ENCODE measurements at regions not wholly inside any gene's neighbourhood (a gene's known extent, or its start where the extent isn't known, plus 50 kb on each side); places are given as distances from the start of the nearest gene placed in this dataset.

DNA sequence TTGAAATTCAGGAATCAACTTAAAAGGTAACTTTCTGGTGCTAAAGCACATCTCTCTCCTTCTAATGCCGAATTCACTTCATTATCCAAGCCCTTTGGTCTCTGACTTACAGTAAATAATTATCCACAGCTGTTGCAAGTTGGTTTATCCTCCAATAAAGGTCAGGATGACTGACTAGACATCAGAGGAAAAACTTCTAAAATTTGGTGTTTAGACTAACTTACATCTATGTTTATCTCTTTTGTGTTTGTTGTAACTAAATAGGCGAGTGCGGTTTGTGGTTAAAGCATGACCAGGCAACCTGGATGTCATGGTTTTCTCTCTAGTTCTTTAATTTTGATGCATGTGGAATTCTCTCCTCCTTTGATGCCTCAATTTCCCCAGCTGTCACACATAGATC, 237.4 kb upstream of the LRTM1 start:
- no peaks in the 10 kb centered on the region for H3K4me1 Mint-ChIP-seq (ENCODE audit: low read depth)
- intact Hi-C loops (cut with micrococcal nuclease): no loop called here
- no peak overlapping the region for H3K27ac Mint-ChIP-seq
- no peak overlapping the region for H3K4me3 Mint-ChIP-seq
- H3K27me3 Mint-ChIP-seq (ENCODE audit: low read depth): no peaks in the 10 kb centered on the region
- CTCF ChIA-PET: no interaction called here
- no peaks in the 10 kb centered on the region for H3K9me3 Mint-ChIP-seq
- DNase-seq: no peak
- no peaks in the 10 kb centered on the region for H3K36me3 Mint-ChIP-seq (ENCODE audit: low read depth)

DNA sequence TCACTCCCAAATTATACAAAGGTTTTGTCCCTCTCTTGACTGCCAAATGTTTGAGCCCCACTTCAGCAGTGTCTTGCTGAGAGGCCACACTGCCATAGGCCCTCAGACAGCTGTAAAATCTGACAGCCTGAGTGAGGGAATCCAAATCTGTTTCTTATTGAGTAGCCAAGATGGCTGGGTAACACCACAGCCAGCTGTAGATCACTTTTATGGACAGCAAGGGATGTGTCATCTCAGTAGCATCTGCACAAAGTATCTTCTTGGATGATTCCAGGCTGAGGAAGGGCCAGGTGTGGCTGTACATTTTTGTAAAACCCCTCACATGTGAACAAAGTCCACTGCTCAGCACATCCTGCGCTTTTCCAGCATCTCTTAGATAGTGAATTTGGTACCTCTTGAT, 237.0 kb upstream of the LRTM1 start:
- Mint-ChIP-seq H3K27me3 (ENCODE audit: low read depth) (no peaks in the 10 kb centered on the region), H3K36me3 (ENCODE audit: low read depth) (no peaks in the 10 kb centered on the region), H3K4me1 (ENCODE audit: low read depth) (no peaks in the 10 kb centered on the region), H3K4me3 (no peak overlapping the region), H3K27ac (no peak overlapping the region), H3K9me3 (no peaks in the 10 kb centered on the region)
- CTCF ChIA-PET: no interaction called here
- intact Hi-C loops (cut with micrococcal nuclease): no loop called here
- DNase-seq: no peak

DNA sequence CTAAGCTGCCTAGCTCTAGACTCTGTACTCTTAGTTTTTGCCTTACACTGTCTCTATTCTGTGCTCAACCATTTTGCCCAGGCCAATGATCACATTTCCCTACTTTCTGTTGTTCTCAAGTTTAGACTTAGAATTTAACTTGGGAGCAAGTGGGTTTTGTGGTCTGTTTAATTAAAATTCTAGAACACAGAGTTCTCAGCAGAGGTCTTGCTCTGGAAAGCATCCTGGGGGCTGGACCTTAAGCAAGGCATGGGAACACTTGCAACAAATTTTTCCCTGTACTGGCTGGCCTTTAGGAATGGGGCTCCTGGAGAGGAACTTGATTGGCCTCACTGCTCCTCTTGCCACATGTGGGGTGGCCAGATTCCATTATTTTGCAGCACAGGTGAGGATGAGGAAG, 236.3 kb upstream of the LRTM1 start:
- Mint-ChIP-seq H3K4me1 (ENCODE audit: low read depth) (no peaks in the 10 kb centered on the region), H3K9me3 (peaks cover 2% of the 10 kb centered on the region), H3K27ac (no peak overlapping the region), H3K27me3 (ENCODE audit: low read depth) (no peaks in the 10 kb centered on the region), H3K36me3 (ENCODE audit: low read depth) (no peaks in the 10 kb centered on the region), H3K4me3 (no peak overlapping the region)
- intact Hi-C loops (cut with micrococcal nuclease): no loop called here
- CTCF ChIA-PET: no interaction called here
- no peak for DNase-seq

DNA sequence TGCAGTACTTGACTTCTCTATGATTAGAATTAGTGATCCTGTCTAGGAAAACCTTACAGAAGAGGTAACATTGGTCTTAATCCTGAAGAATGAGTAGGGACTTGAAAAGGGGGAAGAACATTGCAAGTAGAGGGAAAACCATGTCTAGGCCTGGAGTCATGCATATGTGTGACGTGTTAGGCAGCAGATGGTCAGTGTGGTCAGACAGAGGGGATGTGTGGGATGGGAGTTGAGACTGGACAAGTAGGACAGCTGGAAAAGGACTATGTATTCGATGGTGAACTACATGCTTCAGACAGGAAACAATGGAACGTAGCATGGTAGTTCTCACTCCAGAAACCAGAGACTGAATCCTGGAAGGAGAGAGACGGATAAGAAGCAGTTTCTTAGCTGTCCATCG, 235.6 kb upstream of the LRTM1 start:
- intact Hi-C loops (cut with micrococcal nuclease): no loop called here
- CTCF ChIA-PET: no interaction called here
- H3K4me1 Mint-ChIP-seq (ENCODE audit: low read depth): no peaks in the 10 kb centered on the region
- DNase-seq: no peak
- no peak overlapping the region for H3K4me3 Mint-ChIP-seq
- no peak overlapping the region for H3K27ac Mint-ChIP-seq
- no peaks in the 10 kb centered on the region for H3K27me3 Mint-ChIP-seq (ENCODE audit: low read depth)
- no peaks in the 10 kb centered on the region for H3K36me3 Mint-ChIP-seq (ENCODE audit: low read depth)
- peaks cover 2% of the 10 kb centered on the region for H3K9me3 Mint-ChIP-seq

DNA sequence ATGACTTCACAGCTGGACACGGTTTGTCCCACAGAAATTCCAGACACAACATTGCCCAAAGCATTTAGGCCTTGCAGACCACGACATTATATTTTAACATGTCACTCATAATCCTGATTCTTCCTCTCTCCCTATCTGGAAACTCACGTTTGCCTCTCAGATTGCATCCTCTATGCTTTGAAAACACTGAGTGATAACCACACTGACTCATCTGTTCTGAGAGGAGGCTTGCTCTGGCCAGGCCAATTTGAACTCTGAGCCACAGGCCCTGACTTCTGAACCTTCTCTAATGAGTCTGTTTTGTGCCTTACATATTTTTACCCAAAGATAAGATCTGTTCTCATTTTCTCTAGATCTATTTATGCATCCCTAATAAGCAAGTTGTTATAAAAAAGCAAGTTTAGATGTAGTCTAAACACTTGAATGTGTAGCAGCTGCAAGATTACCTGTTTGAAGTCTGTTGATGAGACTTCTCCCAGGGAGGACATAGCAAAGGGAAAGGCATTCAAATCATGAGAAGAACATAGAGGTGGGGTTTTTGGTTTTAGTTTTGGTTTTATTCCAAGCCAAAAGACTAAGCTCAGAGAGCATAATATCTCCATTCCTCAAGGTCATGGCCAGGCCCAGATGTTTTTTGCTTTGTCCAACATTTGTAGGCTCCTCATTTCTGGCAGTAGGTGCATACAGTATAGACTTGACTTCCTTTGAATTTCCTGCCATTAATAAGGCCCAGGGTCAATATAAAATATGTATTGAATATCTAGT, 234.4 kb upstream of the LRTM1 start:
- Mint-ChIP-seq H3K27me3 (ENCODE audit: low read depth) (no peaks in the 10 kb centered on the region), H3K27ac (no peak overlapping the region)

DNA sequence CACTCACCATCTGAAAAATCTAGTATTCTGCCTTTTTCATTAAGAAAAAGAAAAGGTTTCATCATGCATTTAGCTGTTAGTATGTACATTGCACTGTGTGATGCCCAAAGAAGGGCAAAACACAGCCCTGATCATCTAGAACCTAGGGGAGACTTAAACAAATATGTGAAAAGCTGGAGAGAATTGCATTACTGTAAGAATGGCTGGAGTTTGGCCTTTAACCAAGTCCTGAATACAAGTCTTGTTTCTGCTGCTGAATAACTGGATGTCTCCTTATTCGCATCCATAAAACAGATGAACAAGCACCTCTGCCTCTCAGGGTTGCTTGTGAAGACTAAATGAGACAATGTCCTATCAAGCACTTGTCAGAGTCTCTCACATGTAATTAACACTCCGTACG, 233.4 kb upstream of the LRTM1 start:
- H3K9me3 Mint-ChIP-seq: peaks cover 4% of the 10 kb centered on the region
- intact Hi-C loops (cut with micrococcal nuclease): no loop called here
- CTCF ChIA-PET: no interaction called here

More for the DNA sequence above, 234.4 kb upstream of the LRTM1 start:
- intact Hi-C loops (cut with micrococcal nuclease): no loop called here
- Mint-ChIP-seq H3K4me1 (ENCODE audit: low read depth) (no peaks in the 10 kb centered on the region), H3K9me3 (peaks cover 2% of the 10 kb centered on the region), H3K36me3 (ENCODE audit: low read depth) (no peaks in the 10 kb centered on the region), H3K4me3 (no peak overlapping the region)
- CTCF ChIA-PET: no interaction called here
- no peak for DNase-seq

DNA sequence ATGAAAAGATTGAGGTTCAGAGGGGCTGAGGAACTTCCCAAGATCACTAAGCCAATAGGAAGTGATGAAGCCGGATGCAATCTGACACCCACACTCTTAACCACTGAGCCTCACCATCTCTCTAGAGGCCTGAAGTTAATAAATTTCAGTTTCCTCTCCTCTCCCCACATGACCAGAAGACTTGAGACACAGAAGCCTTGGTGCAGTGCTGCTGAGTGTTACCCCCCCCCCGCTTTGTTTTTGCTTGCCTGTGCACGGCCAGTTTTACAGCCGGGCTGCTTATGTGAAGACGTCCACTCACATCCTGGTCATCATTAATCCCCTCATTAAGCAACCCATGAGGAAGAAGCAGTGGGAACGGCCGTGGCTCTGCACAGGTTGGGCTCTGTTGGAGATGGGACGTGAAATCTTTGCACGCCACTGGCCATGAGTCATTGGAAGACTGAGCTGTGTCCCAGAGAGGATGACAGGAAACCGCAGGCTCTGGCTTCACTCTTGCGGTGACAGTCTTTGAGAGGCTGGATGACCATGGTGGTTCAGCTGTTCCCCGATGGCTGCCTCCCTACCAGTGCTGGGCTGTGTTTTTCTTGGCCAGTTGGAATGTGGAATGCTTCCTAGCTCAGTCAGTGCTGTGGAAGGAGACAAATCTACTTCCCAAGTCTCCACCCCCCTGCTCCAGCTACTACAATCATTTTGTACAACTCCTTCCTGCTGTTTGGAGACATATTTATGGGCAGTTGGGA, 232.6 kb upstream of the LRTM1 start:
- H3K4me3 Mint-ChIP-seq: no peak overlapping the region
- no peak for DNase-seq
- H3K9me3 Mint-ChIP-seq: peaks cover 7% of the 10 kb centered on the region
- CTCF ChIA-PET: no interaction called here
- no peak overlapping the region for H3K27ac Mint-ChIP-seq
- H3K4me1 Mint-ChIP-seq (ENCODE audit: low read depth): no peaks in the 10 kb centered on the region
- intact Hi-C loops (cut with micrococcal nuclease): no loop called here
- no peaks in the 10 kb centered on the region for H3K27me3 Mint-ChIP-seq (ENCODE audit: low read depth)
- no peaks in the 10 kb centered on the region for H3K36me3 Mint-ChIP-seq (ENCODE audit: low read depth)

More for the DNA sequence above, 233.4 kb upstream of the LRTM1 start:
- Mint-ChIP-seq H3K36me3 (ENCODE audit: low read depth) (no peaks in the 10 kb centered on the region), H3K27ac (no peak overlapping the region), H3K27me3 (ENCODE audit: low read depth) (no peaks in the 10 kb centered on the region), H3K4me3 (no peak overlapping the region), H3K4me1 (ENCODE audit: low read depth) (no peaks in the 10 kb centered on the region)
- no peak for DNase-seq

DNA sequence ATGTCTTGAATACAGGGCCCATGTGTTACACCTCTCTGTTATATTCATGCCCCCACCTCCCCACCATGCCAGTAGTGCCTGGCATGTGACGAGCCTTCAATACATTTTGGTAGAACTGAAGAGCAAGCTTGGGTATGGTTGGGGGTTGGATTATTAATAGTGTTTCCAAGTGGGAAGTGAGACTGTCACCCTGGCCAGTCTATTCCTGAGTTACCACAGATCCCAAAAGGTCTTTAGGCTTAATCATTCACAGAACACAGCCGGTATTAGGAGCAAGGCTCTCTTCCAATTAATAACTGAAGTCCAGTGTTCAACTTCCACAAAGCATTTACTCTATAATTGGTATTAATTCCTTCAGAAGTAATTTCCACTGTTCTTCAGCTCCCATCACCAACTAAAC, 231.9 kb upstream of the LRTM1 start:
- no peak overlapping the region for H3K27ac Mint-ChIP-seq
- CTCF ChIA-PET: no interaction called here
- H3K4me1 Mint-ChIP-seq (ENCODE audit: low read depth): no peaks in the 10 kb centered on the region
- peaks cover 7% of the 10 kb centered on the region for H3K9me3 Mint-ChIP-seq
- intact Hi-C loops (cut with micrococcal nuclease): no loop called here
- no peak overlapping the region for H3K4me3 Mint-ChIP-seq
- no peaks in the 10 kb centered on the region for H3K27me3 Mint-ChIP-seq (ENCODE audit: low read depth)
- DNase-seq: no peak
- no peaks in the 10 kb centered on the region for H3K36me3 Mint-ChIP-seq (ENCODE audit: low read depth)

DNA sequence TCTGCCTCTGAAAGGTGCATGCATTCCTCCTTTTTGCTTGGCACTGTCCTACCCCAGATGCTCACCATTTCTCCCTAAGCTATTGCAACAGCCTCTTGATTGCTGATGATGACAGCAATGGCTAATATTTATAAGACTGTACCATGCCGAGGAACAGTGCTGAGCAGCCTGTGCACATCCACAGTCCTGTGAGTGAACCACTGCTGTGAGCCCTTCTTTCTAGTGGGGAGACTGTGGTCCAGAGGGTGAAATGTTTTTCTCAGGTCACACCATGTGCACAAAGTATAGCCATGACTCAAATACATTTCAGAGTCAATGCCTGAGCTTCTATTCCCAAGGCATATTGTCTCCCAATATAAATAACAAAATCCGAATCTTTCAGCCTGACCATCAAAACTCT, 231.2 kb upstream of the LRTM1 start:
- Mint-ChIP-seq H3K4me1 (ENCODE audit: low read depth) (no peaks in the 10 kb centered on the region), H3K27me3 (ENCODE audit: low read depth) (no peaks in the 10 kb centered on the region), H3K4me3 (no peak overlapping the region), H3K36me3 (ENCODE audit: low read depth) (no peaks in the 10 kb centered on the region), H3K9me3 (peaks cover 7% of the 10 kb centered on the region), H3K27ac (no peak overlapping the region)
- no peak for DNase-seq
- CTCF ChIA-PET: no interaction called here
- intact Hi-C loops (cut with micrococcal nuclease): no loop called here

DNA sequence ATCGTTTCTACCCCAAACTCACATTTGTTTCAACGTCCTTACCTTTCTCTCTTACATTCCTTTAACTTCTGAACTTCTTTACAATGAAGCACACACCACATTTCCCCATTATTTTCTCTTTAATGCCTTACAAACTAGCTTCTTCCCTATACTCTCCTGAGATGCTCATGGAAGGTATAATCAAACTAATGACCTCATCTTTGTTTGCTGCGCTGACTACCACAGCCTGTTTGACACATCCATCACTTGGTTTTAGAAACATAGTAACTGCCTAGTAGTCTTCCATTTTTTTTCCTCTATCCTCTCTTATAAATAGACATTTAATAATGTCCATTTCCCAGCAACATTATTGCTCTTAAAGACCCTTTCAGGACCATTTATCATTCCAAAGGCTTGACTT, 230.5 kb upstream of the LRTM1 start:
- intact Hi-C loops (cut with micrococcal nuclease): no loop called here
- Mint-ChIP-seq H3K4me1 (ENCODE audit: low read depth) (no peaks in the 10 kb centered on the region), H3K27ac (no peak overlapping the region), H3K27me3 (ENCODE audit: low read depth) (no peaks in the 10 kb centered on the region), H3K4me3 (no peak overlapping the region), H3K36me3 (ENCODE audit: low read depth) (no peaks in the 10 kb centered on the region), H3K9me3 (peaks cover 7% of the 10 kb centered on the region)
- CTCF ChIA-PET: no interaction called here
- DNase-seq: no peak

DNA sequence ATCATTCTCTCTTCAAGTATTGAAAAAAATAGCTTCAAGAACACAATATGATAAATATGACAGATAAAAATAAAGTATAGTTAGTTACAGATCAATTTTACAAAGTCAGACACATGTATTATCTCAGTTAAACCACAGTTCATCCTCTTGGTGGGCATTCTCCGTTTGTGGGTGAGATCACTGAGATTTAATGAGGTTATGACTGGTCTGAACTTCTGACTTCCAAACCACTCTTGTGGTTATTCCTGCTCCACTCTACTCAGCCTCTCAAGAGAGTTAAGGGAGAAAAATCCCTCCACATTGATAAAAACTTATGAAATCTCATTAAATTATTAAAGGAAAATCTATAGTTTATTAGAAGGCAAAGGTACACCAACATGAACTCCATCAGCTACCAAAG, 229.9 kb upstream of the LRTM1 start:
- CTCF ChIA-PET: no interaction called here
- H3K27me3 Mint-ChIP-seq (ENCODE audit: low read depth): no peaks in the 10 kb centered on the region
- H3K4me3 Mint-ChIP-seq: no peak overlapping the region
- peaks cover 7% of the 10 kb centered on the region for H3K9me3 Mint-ChIP-seq
- intact Hi-C loops (cut with micrococcal nuclease): no loop called here
- no peak overlapping the region for H3K27ac Mint-ChIP-seq
- no peaks in the 10 kb centered on the region for H3K36me3 Mint-ChIP-seq (ENCODE audit: low read depth)
- no peaks in the 10 kb centered on the region for H3K4me1 Mint-ChIP-seq (ENCODE audit: low read depth)
- no peak for DNase-seq

DNA sequence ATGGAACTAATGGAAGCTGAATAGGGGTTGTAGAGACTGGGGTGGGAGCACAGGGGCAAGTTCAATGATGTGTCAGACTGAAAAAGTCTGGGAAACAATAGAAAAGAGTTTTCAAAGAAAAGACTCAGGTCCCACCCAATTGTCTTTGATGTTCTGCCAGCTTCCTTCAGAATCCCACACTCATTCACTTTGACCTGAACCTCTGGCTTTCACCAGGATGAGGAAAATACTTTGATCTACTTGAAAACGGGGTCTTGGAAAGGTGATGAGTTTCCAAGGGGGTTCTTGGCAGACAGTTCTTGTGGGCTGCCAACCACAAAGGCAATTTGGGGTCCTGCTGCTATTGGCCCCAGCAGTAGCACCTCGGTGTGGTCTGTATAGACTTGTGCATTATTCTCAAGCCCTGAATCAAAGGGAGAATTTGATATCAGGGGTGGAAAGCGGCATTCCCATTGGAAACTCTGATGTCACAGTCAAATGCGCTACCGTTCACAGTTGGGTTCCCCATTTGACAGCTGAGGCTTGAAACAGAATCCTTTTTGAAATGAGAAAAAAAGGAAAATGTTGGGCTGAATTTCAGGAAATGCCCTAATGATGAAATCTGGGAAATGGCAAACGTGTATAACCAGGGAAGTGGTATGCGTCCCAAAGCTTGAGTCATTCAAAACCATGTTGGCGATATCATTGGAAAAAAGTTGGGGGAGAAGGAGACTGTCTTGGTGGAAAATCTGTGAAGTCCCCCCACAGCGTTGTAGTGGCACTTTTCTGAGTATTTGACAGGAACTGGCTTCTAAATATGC, 229.2 kb upstream of the LRTM1 start:
- Mint-ChIP-seq H3K4me1 (ENCODE audit: low read depth) (no peaks in the 10 kb centered on the region), H3K27me3 (ENCODE audit: low read depth) (no peaks in the 10 kb centered on the region), H3K27ac (no peak overlapping the region), H3K4me3 (no peak overlapping the region), H3K9me3 (peaks cover 7% of the 10 kb centered on the region), H3K36me3 (ENCODE audit: low read depth) (no peaks in the 10 kb centered on the region)
- DNase-seq: no peak
- CTCF ChIA-PET: no interaction called here
- intact Hi-C loops (cut with micrococcal nuclease): no loop called here

Measured in activated naive CD4-positive, alpha-beta T cell treated with anti-CD3 and anti-CD28 coated beads for 36 hours (primary cell).